K562 (cell line): ENCODE measurements at regions not wholly inside any gene's neighbourhood (a gene's known extent, or its start where the extent isn't known, plus 50 kb on each side); places are given as distances from the start of the nearest gene placed in this dataset.

Experiments
- CREB3L1 ChIP-seq: fragments of 450-650 bp; IDR thresholded peaks from 2 replicates; pipeline ENCODE4 v1.6.1; 2014; ENCODE audit warnings: low read depth, mild to moderate bottlenecking, moderate library complexity, borderline replicate concordance
- CTCF ChIP-seq, 3 experiments: IDR thresholded peaks in 2 of 3; conservative IDR thresholded peaks in 1 of 3; 2 replicates each; pipeline ENCODE4 v1.5.1; 2011 to 2012; ENCODE audit warnings: low read length in 3 of 3, mild to moderate bottlenecking in 3 of 3, control low read depth in 2 of 3, improper control_type of control experiment in 1 of 3, inconsistent platforms in 1 of 3, low read depth in 1 of 3, mixed read lengths in 1 of 3, moderate library complexity in 1 of 3; ENCODE audit not compliant: insufficient read depth in 2 of 3
- ELK1 ChIP-seq: sonication (generic); formaldehyde crosslinking; IDR thresholded peaks from 2 replicates; pipeline ENCODE4 v1.8.1; 2022; ENCODE audit warnings: missing genetic modification reagents
- HDAC2 ChIP-seq: fragments of 450-650 bp; IDR thresholded peaks from 2 replicates; pipeline ENCODE4 v1.6.1; 2016; ENCODE audit warnings: mild to moderate bottlenecking
- MAFF ChIP-seq: IDR thresholded peaks from 2 replicates; pipeline ENCODE4 v1.6.1; 2012; ENCODE audit warnings: low read length, improper control_type of control experiment
- MBD1 ChIP-seq: fragments of 250-450 bp; sonication (Bioruptor Pico); IDR thresholded peaks from 2 replicates; pipeline ENCODE4 v1.8.0; 2022; ENCODE audit warnings: inconsistent platforms
- MTA3 ChIP-seq: fragments of 450-650 bp; formaldehyde crosslinking; IDR thresholded peaks from 2 replicates; pipeline ENCODE4 v1.6.1; 2017; ENCODE audit warnings: mild to moderate bottlenecking, borderline replicate concordance
- PCBP2 ChIP-seq: fragments of 200-400 bp; formaldehyde crosslinking; IDR thresholded peaks from 2 replicates; pipeline ENCODE4 v1.6.1; 2018; ENCODE audit warnings: low read length, low read depth, mild to moderate bottlenecking, moderate library complexity; ENCODE audit not compliant: poor library complexity, severe bottlenecking
- POLR2A ChIP-seq: fragments of 450-650 bp; conservative IDR thresholded peaks from 2 replicates; pipeline ENCODE4 v1.6.1; 2016
- TAF1 ChIP-seq: IDR thresholded peaks from 2 replicates; pipeline ENCODE4 v1.6.1; 2011; ENCODE audit warnings: mild to moderate bottlenecking, low read length, moderate library complexity; ENCODE audit not compliant: insufficient read depth, control insufficient read depth, severe bottlenecking; ENCODE audit errors: extremely low read depth
- TBL1XR1 ChIP-seq, 2 experiments: IDR thresholded peaks; 2 replicates each; pipeline ENCODE4 v1.6.1; 2012; ENCODE audit warnings: improper control_type of control experiment in 2 of 2, low read length in 2 of 2, mild to moderate bottlenecking in 1 of 2
- TCF7 ChIP-seq: sonication (generic); IDR thresholded peaks from 2 replicates; pipeline ENCODE4 v1.6.1; 2016; ENCODE audit warnings: antibody characterized with exemption, borderline replicate concordance
- ZBTB11 ChIP-seq, 3 experiments: fragments of 200-800 bp in 1 of 3; fragments of 250-450 bp in 1 of 3; fragments of 450-650 bp in 1 of 3; sonication (Bioruptor Pico) in 1 of 3; sonication (Bioruptor generic) in 1 of 3; formaldehyde crosslinking in 1 of 3; IDR thresholded peaks; 2 replicates each; pipeline versions ENCODE4 v1.6.1 to v1.8.0; 2016 to 2022; ENCODE audit warnings: mild to moderate bottlenecking in 2 of 3, missing genetic modification characterization in 2 of 3, missing compliant biosample characterization in 1 of 3, moderate library complexity in 1 of 3
- ZFP36 ChIP-seq: fragments of 150-350 bp; IDR thresholded peaks from 2 replicates; pipeline ENCODE4 v1.6.1; 2018; ENCODE audit warnings: low read length, low read depth; ENCODE audit not compliant: partially characterized antibody

GRCh38 chr4:122052677-122053076 lies 99.5 kb upstream of the BLTP1 start:
- TF ChIP-seq HDAC2 = no peak
- no peak for TF ChIP-seq TAF1
- no peak for TF ChIP-seq CREB3L1
- no peak for TF ChIP-seq ZFP36
- no peak for TF ChIP-seq TBL1XR1 (IDR thresholded peaks at IDR 0.05; ENCODE audit: low read length in 2 of 2)
- TF ChIP-seq MTA3 = no peak
- no peak for TF ChIP-seq PCBP2
- no peak for TF ChIP-seq MAFF
- no peak for TF ChIP-seq MBD1 (CRISPR knock-in tag)
- TF ChIP-seq POLR2A = no peak
- no peak for TF ChIP-seq TCF7
- no peak for TF ChIP-seq CTCF (IDR thresholded peaks at IDR 0.05 in 2 of 3, conservative IDR thresholded peaks at IDR 0.05 in 1 of 3; ENCODE audit: insufficient read depth in 2 of 3, low read depth in 1 of 3, low read length in 3 of 3)
- TF ChIP-seq ELK1 (CRISPR knock-in tag) = no peak
- no peak for TF ChIP-seq ZBTB11 (CRISPR knock-in tag; IDR thresholded peaks at IDR 0.05)
